Naive B cell (primary cell): ENCODE measurements at regions not wholly inside any gene's neighbourhood (a gene's known extent, or its start where the extent isn't known, plus 50 kb on each side); places are given as distances from the start of the nearest gene placed in this dataset.
"Not testable (repeated sequence)": the region's sequence is repeated elsewhere in the genome, so short reads cannot be mapped to it uniquely, and the experiment has no call there.

Source experiments
- ATAC-seq, 2 donors: fragments of 150-1000 bp; cut with Tn5 transposase; 2 replicates each; pipeline ENCODE4 v1.10.0; 2021; ENCODE audit warnings: low read depth in 2 of 2, mild to moderate bottlenecking in 2 of 2, moderate library complexity in 2 of 2
- DNase-seq: peaks from one replicate; pipeline ENCODE4 v3.0.0; 2022
- H3K27ac Mint-ChIP-seq, 6 donors: one replicate each; pipeline ENCODE4 v1.8.0; 2020 to 2022; ENCODE audit warnings: mild to moderate bottlenecking in 6 of 6, mixed read lengths in 6 of 6, moderate library complexity in 5 of 6, inconsistent platforms in 2 of 6
- H3K27me3 Mint-ChIP-seq, 3 donors: one replicate each; pipeline ENCODE4 v1.8.0; 2021 to 2022; ENCODE audit warnings: mixed read lengths in 3 of 3, mild to moderate bottlenecking in 1 of 3
- H3K36me3 Mint-ChIP-seq, 2 donors: one replicate each; pipeline ENCODE4 v1.8.0; 2020 to 2022; ENCODE audit warnings: mixed read lengths in 2 of 2, inconsistent platforms in 1 of 2, mild to moderate bottlenecking in 1 of 2
- H3K4me1 Mint-ChIP-seq, 3 donors: one replicate each; pipeline ENCODE4 v1.8.0; 2020 to 2022; ENCODE audit warnings: mixed read lengths in 3 of 3, inconsistent platforms in 1 of 3, mild to moderate bottlenecking in 1 of 3, moderate library complexity in 1 of 3
- H3K4me3 Mint-ChIP-seq, 8 donors: one replicate each; pipeline ENCODE4 v1.8.0; 2020 to 2022; ENCODE audit warnings: mild to moderate bottlenecking in 8 of 8, mixed read lengths in 8 of 8, moderate library complexity in 8 of 8, inconsistent platforms in 2 of 8
- H3K9me3 Mint-ChIP-seq, 7 donors: one replicate each; pipeline ENCODE4 v1.8.0; 2020 to 2022; ENCODE audit warnings: mixed read lengths in 7 of 7, mild to moderate bottlenecking in 5 of 7, inconsistent platforms in 2 of 7, moderate library complexity in 1 of 7

GRCh38 chr6:80932359-80932758, 820.1 kb downstream of the TENT5A start:
- H3K27me3 Mint-ChIP-seq, result no peaks in the 10 kb centered on the region
- peaks cover 0 to 6% of the 10 kb centered on the region in 2 donors for H3K36me3 Mint-ChIP-seq
- peaks cover 0 to 40% (median 6%) of the 10 kb centered on the region in 7 donors for H3K9me3 Mint-ChIP-seq
- DNase-seq (no peak), ATAC-seq (no peak)
- no peak overlapping the region for H3K4me3 Mint-ChIP-seq
- no peaks in the 10 kb centered on the region for H3K4me1 Mint-ChIP-seq
- H3K27ac Mint-ChIP-seq, result no peak overlapping the region

- Mint-ChIP-seq H3K9me3 (peaks cover 3 to 44% (median 7%) of the 10 kb centered on the region in 7 donors), H3K36me3 (no peaks in the 10 kb centered on the region), H3K4me3 (no peak overlapping the region), H3K4me1 (no peaks in the 10 kb centered on the region), H3K27me3 (no peaks in the 10 kb centered on the region), H3K27ac (no peak overlapping the region)
- DNase-seq (no peak), ATAC-seq (no peak)
These were observed 822.1 kb downstream of the TENT5A start for GRCh38 chr6:80930376-80930775.

- peaks cover 3 to 19% (median 6%) of the 10 kb centered on the region in 7 donors for H3K9me3 Mint-ChIP-seq
- H3K4me1 Mint-ChIP-seq, result no peaks in the 10 kb centered on the region
- ATAC-seq (no peak), DNase-seq (no peak)
- H3K27me3 Mint-ChIP-seq, result no peaks in the 10 kb centered on the region
- no peak overlapping the region for H3K4me3 Mint-ChIP-seq
- H3K36me3 Mint-ChIP-seq, result no peaks in the 10 kb centered on the region
- no peak overlapping the region for H3K27ac Mint-ChIP-seq
These were observed 817.3 kb downstream of the BCKDHB start for GRCh38 chr6:80923816-80924215.

- Mint-ChIP-seq H3K9me3 (peaks cover 3 to 19% (median 6%) of the 10 kb centered on the region in 7 donors), H3K4me1 (no peaks in the 10 kb centered on the region), H3K27ac (no peak overlapping the region), H3K4me3 (no peak overlapping the region), H3K36me3 (no peaks in the 10 kb centered on the region), H3K27me3 (no peaks in the 10 kb centered on the region)
- ATAC-seq (no peak), DNase-seq (no peak)
These were observed 816.5 kb downstream of the BCKDHB start for GRCh38 chr6:80922916-80923455.

GRCh38 chr6:80921861-80922460, 815.5 kb downstream of the BCKDHB start:
- no peaks in the 10 kb centered on the region for H3K36me3 Mint-ChIP-seq
- no peaks in the 10 kb centered on the region for H3K27me3 Mint-ChIP-seq
- DNase-seq, result no peak
- no peak for ATAC-seq
- H3K4me1 Mint-ChIP-seq, result no peaks in the 10 kb centered on the region
- H3K4me3 Mint-ChIP-seq, result no peak overlapping the region
- peaks cover 1 to 16% (median 5%) of the 10 kb centered on the region in 7 donors for H3K9me3 Mint-ChIP-seq
- H3K27ac Mint-ChIP-seq, result no peak overlapping the region

GRCh38 chr6:80907831-80908230, 801.4 kb downstream of the BCKDHB start:
- Mint-ChIP-seq H3K4me1 (no peaks in the 10 kb centered on the region), H3K9me3 (peaks cover 0 to 4% (median 0%) of the 10 kb centered on the region in 7 donors), H3K27ac (no peak overlapping the region)

GRCh38 chr6:80903711-80904110, 797.2 kb downstream of the BCKDHB start:
- Mint-ChIP-seq H3K27ac (no peak overlapping the region), H3K4me3 (no peak overlapping the region), H3K4me1 (no peaks in the 10 kb centered on the region), H3K36me3 (no peaks in the 10 kb centered on the region), H3K27me3 (no peaks in the 10 kb centered on the region), H3K9me3 (peaks cover 0 to 11% (median 6%) of the 10 kb centered on the region in 7 donors)
- no peak for DNase-seq
- no peak for ATAC-seq

More at GRCh38 chr6:80907831-80908230, 801.4 kb downstream of the BCKDHB start:
- ATAC-seq, result no peak
- Mint-ChIP-seq H3K36me3 (no peaks in the 10 kb centered on the region), H3K27me3 (no peaks in the 10 kb centered on the region), H3K4me3 (no peak overlapping the region)
- no peak for DNase-seq

GRCh38 chr6:80886475-80886874, 780.0 kb downstream of the BCKDHB start:
- DNase-seq, result no peak
- H3K4me3 Mint-ChIP-seq, result no peak overlapping the region
- H3K4me1 Mint-ChIP-seq, result no peaks in the 10 kb centered on the region
- peaks cover 0 to 3% (median 0%) of the 10 kb centered on the region in 7 donors for H3K9me3 Mint-ChIP-seq
- ATAC-seq, result no peak
- no peaks in the 10 kb centered on the region for H3K27me3 Mint-ChIP-seq
- no peaks in the 10 kb centered on the region for H3K36me3 Mint-ChIP-seq
- no peak overlapping the region for H3K27ac Mint-ChIP-seq

- Mint-ChIP-seq H3K9me3 (peaks cover 0 to 17% (median 9%) of the 10 kb centered on the region in 7 donors), H3K36me3 (no peaks in the 10 kb centered on the region), H3K4me1 (no peaks in the 10 kb centered on the region), H3K27me3 (no peaks in the 10 kb centered on the region), H3K4me3 (no peak overlapping the region), H3K27ac (no peak overlapping the region)
- ATAC-seq (no peak), DNase-seq (no peak)
These were observed 766.5 kb downstream of the BCKDHB start for GRCh38 chr6:80872951-80873308.

- Mint-ChIP-seq H3K9me3 (peaks cover 0 to 13% (median 8%) of the 10 kb centered on the region in 7 donors), H3K27me3 (no peaks in the 10 kb centered on the region), H3K27ac (no peak overlapping the region), H3K36me3 (no peaks in the 10 kb centered on the region), H3K4me1 (no peaks in the 10 kb centered on the region), H3K4me3 (no peak overlapping the region)
- DNase-seq (no peak), ATAC-seq (no peak)
These were observed 765.9 kb downstream of the BCKDHB start for GRCh38 chr6:80872199-80872950.

- peaks cover 0 to 12% (median 0%) of the 10 kb centered on the region in 7 donors for H3K9me3 Mint-ChIP-seq
- ATAC-seq (no peak), DNase-seq (no peak)
- no peak overlapping the region for H3K27ac Mint-ChIP-seq
- H3K4me3 Mint-ChIP-seq, result no peak overlapping the region
- no peaks in the 10 kb centered on the region for H3K36me3 Mint-ChIP-seq
- H3K4me1 Mint-ChIP-seq, result no peaks in the 10 kb centered on the region
- H3K27me3 Mint-ChIP-seq, result no peaks in the 10 kb centered on the region
These were observed 756.3 kb downstream of the BCKDHB start for GRCh38 chr6:80862756-80863155.

GRCh38 chr6:80860107-80860506, 753.6 kb downstream of the BCKDHB start:
- Mint-ChIP-seq H3K36me3 (no peaks in the 10 kb centered on the region), H3K4me1 (no peaks in the 10 kb centered on the region), H3K4me3 (no peak overlapping the region), H3K27ac (no peak overlapping the region), H3K9me3 (peaks cover 0 to 17% (median 6%) of the 10 kb centered on the region in 7 donors), H3K27me3 (no peaks in the 10 kb centered on the region)
- DNase-seq, result no peak
- ATAC-seq, result no peak

- not testable (repeated sequence) for H3K27me3 Mint-ChIP-seq, H3K27ac Mint-ChIP-seq, ATAC-seq, DNase-seq, H3K4me3 Mint-ChIP-seq, H3K4me1 Mint-ChIP-seq
- Mint-ChIP-seq H3K36me3 (peaks cover 0 to 17% of the 10 kb centered on the region in 2 donors), H3K9me3 (peaks cover 14 to 33% (median 21%) of the 10 kb centered on the region in 7 donors)
These were observed 741.5 kb downstream of the BCKDHB start for GRCh38 chr6:80847973-80848372.

- Mint-ChIP-seq H3K27me3 (no peaks in the 10 kb centered on the region), H3K4me3 (no peak overlapping the region), H3K9me3 (peaks cover 0 to 7% (median 5%) of the 10 kb centered on the region in 7 donors), H3K27ac (no peak overlapping the region), H3K36me3 (no peaks in the 10 kb centered on the region), H3K4me1 (no peaks in the 10 kb centered on the region)
- ATAC-seq (no peak), DNase-seq (no peak)
These were observed 725.9 kb downstream of the BCKDHB start for GRCh38 chr6:80832337-80832736.
